ENCODE measurements at regions not wholly inside any gene's neighbourhood (a gene's known extent, or its start where the extent isn't known, plus 50 kb on each side); places are given as distances from the start of the nearest gene placed in this dataset.

DNA sequence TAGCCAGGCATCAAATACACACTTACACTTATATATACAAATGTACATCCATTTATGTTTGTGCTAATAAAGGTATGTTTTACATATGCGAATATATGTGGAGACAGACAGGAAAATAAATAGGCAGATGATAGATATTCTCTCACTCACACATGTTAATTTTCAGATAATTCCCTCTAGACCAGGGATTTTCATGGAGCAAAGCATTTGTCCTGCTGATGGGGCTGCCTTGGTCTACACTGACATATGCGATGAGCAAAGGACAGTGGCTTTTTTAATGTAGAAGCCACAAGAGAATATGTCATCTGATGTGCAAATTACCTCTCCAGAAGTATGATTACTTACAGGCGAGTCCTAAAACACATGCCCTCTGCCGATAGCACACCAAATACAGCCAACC lies 224.5 kb downstream of the VEGFC start:
- TF ChIP-seq, protein P1, sequence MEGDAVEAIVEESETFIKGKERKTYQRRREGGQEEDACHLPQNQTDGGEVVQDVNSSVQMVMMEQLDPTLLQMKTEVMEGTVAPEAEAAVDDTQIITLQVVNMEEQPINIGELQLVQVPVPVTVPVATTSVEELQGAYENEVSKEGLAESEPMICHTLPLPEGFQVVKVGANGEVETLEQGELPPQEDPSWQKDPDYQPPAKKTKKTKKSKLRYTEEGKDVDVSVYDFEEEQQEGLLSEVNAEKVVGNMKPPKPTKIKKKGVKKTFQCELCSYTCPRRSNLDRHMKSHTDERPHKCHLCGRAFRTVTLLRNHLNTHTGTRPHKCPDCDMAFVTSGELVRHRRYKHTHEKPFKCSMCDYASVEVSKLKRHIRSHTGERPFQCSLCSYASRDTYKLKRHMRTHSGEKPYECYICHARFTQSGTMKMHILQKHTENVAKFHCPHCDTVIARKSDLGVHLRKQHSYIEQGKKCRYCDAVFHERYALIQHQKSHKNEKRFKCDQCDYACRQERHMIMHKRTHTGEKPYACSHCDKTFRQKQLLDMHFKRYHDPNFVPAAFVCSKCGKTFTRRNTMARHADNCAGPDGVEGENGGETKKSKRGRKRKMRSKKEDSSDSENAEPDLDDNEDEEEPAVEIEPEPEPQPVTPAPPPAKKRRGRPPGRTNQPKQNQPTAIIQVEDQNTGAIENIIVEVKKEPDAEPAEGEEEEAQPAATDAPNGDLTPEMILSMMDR (IDR thresholded peaks at IDR 0.05), result no peak
- no peak for TF ChIP-seq POLR2A (IDR thresholded peaks at IDR 0.05)
